Peyer's patch (tissue), 4 donors: ENCODE measurements at regions not wholly inside any gene's neighbourhood (a gene's known extent, or its start where the extent isn't known, plus 50 kb on each side); places are given as distances from the start of the nearest gene placed in this dataset.

Experiments
- CTCF ChIP-seq, 6 experiments: fragments of 450-650 bp in 4 of 6; fragments of 200-600 bp in 2 of 6; sonication (generic) in 1 of 6; IDR thresholded peaks; one replicate each; pipeline ENCODE4 v1.5.1; 2017 to 2019; ENCODE audit warnings: antibody characterized with exemption in 6 of 6, mild to moderate bottlenecking in 3 of 6, moderate library complexity in 1 of 6
- POLR2A ChIP-seq, 2 donors: fragments of 450-650 bp; IDR thresholded peaks; one replicate each; pipeline ENCODE4 v1.5.1; 2017; ENCODE audit warnings: antibody characterized with exemption in 2 of 2, mild to moderate bottlenecking in 2 of 2, moderate library complexity in 2 of 2

GRCh38 chr2:142199073-142199472, 68.3 kb upstream of the LRP1B start:
- no peak for TF ChIP-seq CTCF (IDR thresholded peaks at IDR 0.05)
- no peak for TF ChIP-seq POLR2A (IDR thresholded peaks at IDR 0.05)
